HG03521 (cell line): ENCODE measurements at regions not wholly inside any gene's neighbourhood (a gene's known extent, or its start where the extent isn't known, plus 50 kb on each side); places are given as distances from the start of the nearest gene placed in this dataset.
"Not testable (repeated sequence)": the region's sequence is repeated elsewhere in the genome, so short reads cannot be mapped to it uniquely, and the experiment has no call there.

Source experiments
- ATAC-seq: cut with Tn5 transposase; IDR thresholded peaks from one replicate; pipeline ENCODE4 v1.9.1; 2021; ENCODE audit warnings: mild to moderate bottlenecking, moderate library complexity; ENCODE audit not compliant: unreplicated experiment

DNA sequence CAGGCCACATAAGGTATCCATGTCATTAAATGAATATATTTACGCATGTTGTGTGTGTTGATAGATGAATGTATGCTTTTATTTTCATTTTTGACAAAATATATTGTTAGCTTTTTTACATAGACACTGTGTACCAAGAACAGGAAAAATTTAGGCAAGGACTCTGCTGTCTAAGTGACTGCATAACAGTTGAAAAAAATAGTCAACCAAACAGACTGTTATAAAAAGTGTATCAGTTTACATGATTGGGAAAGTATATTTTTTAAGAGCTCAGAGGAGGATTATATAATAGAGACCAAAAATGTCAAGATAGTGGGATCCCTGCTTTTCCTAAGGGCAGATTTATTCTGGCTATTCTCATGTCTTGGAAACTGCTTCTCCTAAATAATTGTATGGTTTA, 858.0 kb downstream of the SLITRK1 start:
- ATAC-seq = no peak

GRCh38 chr13:83019986-83020385, 862.3 kb downstream of the SLITRK1 start:
- no peak for ATAC-seq

DNA sequence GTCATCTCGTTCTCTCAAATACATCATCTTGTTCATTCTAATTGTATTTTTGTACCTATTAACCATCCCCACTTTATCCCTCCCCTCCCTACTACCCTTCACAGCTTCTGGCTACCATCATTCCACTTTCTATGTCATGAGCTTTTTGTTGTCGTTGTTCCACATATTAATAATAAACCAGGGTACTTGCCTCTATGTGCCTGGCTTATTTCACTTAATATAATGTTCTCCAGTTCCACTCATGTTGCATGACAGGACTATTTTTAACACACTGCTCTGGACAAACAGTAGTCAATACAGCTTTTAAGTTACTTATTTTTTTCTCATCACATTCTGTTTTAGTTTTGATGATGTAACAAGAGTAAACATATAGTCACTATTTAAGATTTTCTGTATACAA, 872.3 kb downstream of the SLITRK1 start:
- ATAC-seq = no peak

DNA sequence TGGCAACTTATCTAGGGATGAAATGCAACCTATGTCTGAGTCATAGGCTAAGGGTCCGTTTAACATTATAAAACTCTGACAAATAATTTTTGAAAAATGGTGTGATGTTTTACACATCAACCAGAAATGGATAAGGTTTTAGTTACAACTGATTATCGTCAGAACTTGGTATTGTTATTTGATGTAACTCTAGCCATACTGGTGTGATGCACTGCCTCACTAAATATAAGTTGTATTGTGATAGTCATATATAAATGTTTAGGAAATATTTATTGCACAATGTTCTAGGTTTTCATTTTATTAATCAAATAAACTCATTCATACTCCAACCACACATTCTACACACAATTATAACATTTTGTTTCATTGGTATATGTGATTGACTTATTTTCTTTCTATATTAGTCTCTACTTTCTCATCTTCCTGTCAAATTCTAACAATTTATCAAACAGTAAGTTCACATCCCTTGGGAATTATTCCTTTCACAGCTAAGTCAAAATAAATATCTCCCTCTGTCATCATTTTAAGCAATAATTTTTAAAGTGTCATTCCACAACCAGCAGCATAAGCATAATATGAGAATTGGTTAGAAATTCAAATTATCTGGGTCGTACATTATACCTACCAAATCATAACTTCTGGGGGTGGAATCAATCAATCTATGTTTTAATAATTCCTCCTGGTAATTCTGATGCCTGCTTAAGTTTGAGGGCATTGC, 873.9 kb downstream of the SLITRK1 start:
- ATAC-seq = no peak

DNA sequence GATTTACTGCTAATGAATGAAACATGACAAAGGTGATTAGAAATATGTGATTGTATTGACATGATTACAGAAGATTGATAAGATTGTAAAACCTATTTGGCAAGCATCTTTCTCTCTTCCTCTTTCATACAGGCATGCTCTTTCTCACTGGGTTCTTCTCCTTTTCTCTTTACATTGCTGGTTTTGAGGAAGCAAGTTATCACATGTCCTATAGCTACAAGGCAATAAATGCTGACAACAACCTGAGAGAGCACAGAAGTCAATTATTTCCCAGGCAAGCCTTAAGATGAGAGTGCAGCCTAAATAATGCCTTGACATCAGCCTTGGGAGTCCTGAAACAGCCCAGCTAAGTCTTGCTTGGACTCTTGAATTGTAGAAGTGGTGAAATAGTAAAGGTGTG, 875.0 kb downstream of the SLITRK1 start:
- no peak for ATAC-seq

DNA sequence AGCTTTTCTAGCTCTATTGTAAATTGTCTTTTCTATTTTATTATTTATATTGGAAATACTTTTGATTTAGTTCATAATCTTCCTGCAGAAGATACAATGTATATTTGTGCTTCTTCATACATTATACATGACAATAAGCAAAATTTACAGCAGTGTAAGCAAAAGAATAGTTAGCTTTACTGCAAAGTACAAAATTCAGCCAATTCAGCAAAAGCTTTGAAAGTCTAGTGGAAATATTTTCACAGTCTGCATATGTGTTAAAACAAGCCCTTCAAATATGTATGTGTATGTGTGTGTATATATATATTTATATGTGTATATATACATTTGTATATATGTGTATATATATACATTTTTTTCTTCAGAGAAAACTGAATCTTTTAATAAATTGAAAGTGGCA, 879.1 kb downstream of the SLITRK1 start:
- ATAC-seq = no peak

GRCh38 chr13:82993417-82993816, 888.9 kb downstream of the SLITRK1 start:
- ATAC-seq = no peak

- no peak for ATAC-seq
Observed at GRCh38 chr13:82976499-82976898, 905.8 kb downstream of the SLITRK1 start.

- no peak for ATAC-seq
Observed at GRCh38 chr13:82963226-82964099, 918.8 kb downstream of the SLITRK1 start.

DNA sequence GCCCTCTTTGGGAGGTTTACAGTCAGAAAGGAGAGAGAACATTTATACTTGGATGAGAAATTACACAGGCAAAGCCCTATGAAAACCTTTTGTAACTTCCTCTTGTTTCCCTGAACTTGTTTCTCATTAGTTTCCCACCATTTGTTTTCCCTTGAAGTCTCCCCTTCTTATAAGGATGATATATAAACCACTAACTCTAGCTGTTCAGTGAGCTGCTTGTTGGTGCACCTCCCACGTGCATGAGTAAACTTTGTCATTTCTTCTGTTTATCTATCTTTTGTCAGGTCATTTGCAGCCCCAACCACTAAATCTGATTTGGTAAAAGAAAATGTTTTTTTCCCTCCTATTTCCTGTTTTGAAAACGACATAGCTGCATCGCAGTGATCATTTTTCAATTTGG, 919.9 kb downstream of the SLITRK1 start:
- ATAC-seq = no peak

DNA sequence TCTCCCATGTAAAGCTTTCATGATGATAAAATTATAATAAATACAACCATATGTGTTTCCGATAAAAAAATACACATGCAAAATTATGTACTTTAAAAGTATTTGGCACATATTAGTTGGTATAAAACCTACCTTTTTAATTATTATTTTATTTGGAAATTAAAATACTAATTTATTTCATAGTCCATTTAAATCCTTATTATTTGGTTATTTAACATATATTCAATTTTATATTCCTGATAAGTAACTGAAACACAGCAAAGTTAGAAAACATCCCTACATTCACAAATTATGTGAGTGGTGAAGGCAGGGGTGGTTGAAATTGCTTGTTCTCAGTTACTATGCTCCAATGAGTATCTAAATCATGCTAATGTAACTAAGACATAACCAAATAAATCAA, 920.5 kb downstream of the SLITRK1 start:
- no peak for ATAC-seq

DNA sequence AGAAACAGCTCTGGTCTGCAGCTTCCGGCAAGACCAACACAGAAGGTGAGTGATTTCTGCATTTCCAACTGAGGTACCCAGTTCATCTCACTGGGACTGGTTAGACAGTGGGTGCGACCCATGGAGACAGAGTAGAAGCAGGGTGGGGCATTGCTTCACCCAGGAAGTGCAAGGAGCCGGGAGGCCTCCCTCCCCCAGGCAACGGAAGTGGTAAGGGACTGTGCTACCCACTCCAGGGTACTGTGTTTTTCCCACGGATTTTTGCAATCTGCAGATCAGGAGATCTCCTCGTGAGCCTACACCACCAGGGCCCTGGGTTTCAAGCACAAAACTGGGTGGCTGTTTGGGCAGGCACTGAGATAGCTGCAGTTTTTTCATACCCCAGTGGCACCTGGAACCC, 929.9 kb downstream of the SLITRK1 start:
- not testable (repeated sequence) for ATAC-seq

GRCh38 chr13:82947683-82948082, 934.6 kb downstream of the SLITRK1 start:
- no peak for ATAC-seq

GRCh38 chr13:82947191-82947621, 935.1 kb downstream of the SLITRK1 start:
- no peak for ATAC-seq

- no peak for ATAC-seq
Observed at GRCh38 chr13:82938644-82939043, 943.6 kb downstream of the SLITRK1 start.

GRCh38 chr13:82934000-82934399, 948.3 kb downstream of the SLITRK1 start:
- no peak for ATAC-seq

DNA sequence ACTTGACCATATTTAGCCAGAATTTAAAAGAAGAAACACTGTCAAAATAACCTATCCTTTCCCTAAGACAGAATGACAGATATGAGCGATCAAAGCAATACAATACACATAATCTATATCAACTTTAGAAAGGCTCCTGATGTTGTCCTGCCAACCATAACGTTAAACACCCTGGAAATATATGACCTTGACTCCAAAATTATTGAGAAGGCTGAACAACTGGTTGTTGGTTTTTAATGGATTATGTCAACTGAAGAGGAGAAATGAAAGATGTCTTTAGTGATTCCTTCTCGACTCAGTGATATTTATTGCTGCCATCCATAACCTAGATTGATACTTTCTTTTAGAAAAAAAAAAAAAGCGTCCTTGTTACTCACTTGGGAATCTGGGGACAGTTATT, 957.2 kb downstream of the SLITRK1 start:
- no peak for ATAC-seq

DNA sequence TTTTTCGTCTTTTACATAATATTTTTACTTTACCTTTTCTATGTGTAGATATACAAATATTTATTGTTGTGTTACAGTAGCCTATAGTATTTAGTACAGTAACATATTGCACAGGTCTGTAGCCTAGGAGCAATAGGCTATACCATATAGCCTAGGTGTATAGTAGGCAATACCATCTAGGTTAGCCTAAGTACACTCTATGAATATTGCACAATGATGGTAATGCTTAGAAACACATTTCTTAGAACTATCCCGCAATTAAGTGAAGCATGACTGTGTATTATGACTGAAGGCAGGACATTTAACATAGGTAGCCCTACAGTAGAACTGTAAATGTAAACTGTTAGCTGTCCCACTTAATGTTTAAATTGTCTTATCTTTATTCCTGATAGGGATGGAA, 964.3 kb downstream of the SLITRK1 start:
- ATAC-seq = no peak

- ATAC-seq = no peak
Observed at GRCh38 chr13:82912564-82912963, 969.7 kb downstream of the SLITRK1 start.

- ATAC-seq = no peak
Observed at GRCh38 chr13:82905071-82905470, 977.2 kb downstream of the SLITRK1 start.

- ATAC-seq = no peak
Observed at GRCh38 chr13:82900453-82900852, 981.8 kb downstream of the SLITRK1 start.

DNA sequence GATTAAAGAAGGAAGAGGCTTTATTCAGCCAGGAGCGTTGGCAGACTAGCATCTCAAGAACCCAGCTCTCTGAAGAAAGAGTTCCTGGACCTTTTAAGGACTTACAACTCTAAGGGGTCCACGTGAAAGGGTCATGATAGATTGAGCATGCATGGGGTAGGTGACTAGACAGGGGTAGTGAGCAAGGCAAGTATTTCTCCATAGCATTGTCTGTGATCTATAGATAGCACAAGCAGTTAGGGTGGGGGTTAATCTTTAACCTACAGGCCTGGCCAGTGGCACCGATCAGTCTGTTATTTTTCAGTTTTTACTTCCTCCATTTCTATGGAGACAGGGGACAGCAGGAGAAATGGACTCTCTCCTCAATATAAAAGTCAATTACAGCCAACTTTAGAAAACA, 983.7 kb downstream of the SLITRK1 start:
- ATAC-seq = no peak
